Inflammatory macrophage (primary cell): ENCODE measurements at regions not wholly inside any gene's neighbourhood (a gene's known extent, or its start where the extent isn't known, plus 50 kb on each side); places are given as distances from the start of the nearest gene placed in this dataset.

Experiments used
- DNase-seq, 2 donors: peaks; one replicate each; pipeline ENCODE4 v3.0.0-alpha.2; 2020 to 2022

DNA sequence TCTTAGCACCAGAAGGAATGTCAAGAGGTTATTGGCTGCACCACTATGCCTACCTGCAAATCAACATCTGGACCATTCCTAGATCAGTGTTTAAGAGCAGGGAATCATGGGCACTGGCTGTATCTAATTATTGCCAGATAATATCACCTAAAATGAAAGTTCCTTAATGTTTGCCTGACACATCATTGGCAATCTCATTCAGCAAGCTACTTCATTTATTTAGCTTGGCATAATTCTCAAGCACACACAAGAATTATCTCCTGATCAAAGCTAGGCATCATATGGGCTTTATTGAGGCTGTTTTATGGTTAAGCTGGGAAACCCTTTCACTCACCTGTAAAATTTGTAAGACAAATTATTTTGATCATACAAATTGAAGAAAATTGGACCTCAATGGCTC lies 581.7 kb downstream of the INHBA start:
- no peak for DNase-seq

DNA sequence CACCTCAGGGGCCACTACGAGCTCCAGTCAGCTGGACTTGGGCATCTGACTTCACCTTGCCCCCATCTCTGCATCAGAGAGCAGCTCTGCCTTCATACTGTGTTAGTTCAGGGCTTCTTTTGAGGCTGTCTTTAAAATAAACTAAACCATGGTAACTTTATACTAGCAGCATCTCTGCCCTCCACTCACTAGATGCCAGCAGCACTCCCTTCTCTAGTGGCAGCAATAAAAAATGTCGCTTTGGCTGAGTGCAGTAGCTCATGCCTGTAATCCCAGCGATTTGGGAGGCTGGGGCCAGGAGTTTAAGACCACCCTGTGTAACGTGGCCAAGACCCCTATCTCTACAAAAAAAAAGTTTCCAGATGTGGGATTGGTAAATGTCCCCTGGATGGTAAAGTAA lies 584.4 kb downstream of the INHBA start:
- no peak for DNase-seq

DNA sequence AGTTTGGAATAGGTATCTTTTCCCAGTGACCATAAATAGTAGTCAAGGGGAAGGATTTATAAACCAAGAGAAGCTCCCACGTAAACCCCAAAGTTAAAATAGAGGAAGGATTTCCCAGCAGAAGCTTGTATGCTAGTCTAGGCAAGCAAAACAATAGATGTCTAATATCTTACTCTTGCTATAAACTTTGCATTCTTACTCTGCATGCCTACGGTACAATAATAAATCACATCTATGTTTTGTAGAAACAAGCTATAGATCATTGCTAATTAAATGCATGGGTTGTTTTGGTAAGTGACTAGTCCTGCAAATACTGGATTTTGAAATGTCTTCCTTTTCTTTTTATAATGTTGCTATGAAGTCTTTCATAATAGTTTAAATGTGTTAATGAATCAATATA lies 585.5 kb downstream of the INHBA start:
- DNase-seq = no peak

DNA sequence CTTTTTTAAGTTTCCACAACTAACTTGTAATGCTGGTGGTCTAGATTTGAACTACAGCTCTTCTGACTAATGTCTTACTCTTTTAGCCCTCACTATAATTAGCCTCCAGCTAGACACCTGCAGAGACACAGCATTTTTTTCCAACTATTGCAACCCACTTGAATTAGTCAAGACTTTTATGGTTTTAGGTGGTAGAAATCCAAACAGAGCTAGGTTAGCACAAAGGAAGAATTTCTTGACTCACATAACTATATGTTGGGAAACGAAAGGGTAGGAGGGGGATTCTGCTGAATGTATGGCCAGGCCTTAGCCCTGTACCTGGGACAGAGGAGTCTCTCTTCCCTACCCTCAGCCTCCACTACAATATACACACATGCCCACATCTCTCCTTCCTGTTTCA lies 586.1 kb downstream of the INHBA start:
- no peak for DNase-seq

DNA sequence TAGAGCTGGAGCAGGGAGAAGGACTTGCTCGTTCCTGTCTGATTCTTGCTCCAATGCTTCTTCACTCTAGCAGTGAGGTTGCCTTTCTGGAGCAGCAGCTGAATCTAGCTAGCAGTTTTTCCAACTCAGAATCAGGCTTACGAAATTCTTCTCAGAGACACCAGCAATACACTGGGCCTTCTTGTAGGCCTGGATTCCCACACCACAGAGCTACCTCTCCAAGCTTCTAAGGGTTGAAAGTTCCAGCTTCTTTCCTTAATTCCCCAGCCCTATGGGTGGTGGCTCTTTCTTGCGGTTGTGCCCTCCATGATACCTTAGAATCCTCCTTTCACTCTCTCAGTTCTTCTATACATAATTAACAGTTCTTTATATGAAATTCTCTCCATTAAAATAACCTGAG lies 586.6 kb downstream of the INHBA start:
- no peak for DNase-seq

DNA sequence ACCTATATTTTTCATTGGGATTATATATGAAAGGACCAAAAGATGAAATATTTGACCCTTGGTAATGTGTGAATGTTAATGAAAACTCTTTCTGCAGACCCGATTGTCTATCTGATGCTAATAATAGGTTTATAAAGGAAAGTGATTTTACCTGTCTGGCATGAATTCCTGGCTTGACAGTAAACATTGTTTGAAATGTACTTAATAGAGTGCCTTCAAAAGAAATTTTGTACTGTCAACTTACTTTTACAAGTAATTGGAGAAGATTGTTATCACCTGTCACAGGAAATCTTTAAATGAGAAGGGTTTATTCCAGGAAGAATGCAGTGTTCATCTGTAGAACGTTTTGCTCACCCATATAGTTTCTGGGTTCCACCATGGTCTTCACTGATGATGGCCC lies 588.2 kb downstream of the INHBA start:
- DNase-seq = no peak

DNA sequence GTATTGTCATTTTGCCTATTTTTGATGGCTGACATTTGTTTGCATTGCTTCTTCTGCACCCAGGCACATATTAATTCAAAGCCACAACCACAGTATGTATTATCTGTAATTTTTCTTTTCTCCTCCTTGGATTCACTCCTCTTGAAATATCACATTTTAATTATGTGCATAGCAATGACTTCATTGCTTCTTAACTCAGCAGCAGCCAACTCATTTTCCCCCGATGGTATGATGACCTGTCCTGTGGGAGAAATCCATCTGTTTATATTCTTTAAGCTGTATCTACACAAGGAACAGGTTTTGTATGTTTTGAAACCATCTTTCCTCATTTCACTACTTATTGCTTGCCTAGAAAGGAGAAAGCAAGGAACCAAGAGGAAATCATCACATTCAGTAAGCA lies 588.8 kb downstream of the INHBA start:
- DNase-seq = no peak

DNA sequence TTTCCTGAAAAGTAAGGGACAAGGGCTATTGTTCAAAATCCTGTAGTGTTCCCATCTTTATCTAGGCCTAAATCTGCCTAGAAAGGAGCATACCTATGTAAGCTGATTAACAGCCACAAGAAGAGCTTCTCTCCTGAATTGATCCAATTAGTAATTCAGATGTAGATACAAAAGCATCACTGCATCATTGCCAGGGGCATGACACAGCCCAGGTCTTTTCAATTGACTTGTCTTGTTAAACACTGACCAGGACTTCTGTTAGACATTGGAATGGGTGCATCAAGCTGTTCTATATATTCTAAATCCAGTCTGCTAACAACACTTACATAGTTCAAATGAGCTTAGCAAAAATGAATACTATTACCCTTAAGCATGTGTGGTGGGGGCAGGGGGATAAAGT lies 589.2 kb downstream of the INHBA start:
- DNase-seq = no peak

DNA sequence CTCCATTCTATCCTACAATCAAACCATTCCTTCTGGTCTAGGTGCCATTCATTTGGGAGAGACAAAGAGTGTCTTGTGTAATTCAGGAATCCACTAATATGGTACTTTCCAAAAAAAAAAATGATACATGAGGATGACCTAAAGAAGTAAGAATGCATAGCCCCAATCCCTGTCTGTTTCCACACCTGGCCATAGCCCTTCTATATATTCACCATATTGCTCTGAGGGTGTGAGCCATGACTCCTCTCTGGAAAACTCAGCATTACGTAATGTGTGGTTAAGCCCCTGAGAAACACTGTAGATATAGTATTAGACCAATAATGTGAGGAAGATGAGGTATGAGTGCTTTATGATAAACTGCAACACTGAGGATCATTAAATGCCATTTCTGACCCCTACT lies 592.7 kb downstream of the INHBA start:
- DNase-seq = no peak

DNA sequence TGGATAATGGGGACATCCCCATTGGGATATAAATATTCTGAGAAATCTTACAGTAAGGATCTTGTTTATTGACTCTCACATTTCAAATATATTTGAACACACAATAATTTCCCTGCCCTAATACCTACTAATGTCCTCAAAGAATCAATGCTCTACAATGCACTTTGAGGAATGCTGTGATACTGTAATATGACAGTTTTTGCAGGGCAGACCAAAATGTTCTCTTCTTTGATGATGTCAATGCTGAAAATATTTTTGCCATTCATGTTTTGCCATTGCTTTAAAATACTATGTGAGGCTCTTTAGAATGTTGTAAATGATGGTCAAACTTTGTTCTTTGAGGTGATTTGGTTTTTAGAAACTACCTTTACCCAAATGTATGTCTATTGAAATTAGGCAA lies 594.1 kb downstream of the INHBA start:
- DNase-seq = no peak

DNA sequence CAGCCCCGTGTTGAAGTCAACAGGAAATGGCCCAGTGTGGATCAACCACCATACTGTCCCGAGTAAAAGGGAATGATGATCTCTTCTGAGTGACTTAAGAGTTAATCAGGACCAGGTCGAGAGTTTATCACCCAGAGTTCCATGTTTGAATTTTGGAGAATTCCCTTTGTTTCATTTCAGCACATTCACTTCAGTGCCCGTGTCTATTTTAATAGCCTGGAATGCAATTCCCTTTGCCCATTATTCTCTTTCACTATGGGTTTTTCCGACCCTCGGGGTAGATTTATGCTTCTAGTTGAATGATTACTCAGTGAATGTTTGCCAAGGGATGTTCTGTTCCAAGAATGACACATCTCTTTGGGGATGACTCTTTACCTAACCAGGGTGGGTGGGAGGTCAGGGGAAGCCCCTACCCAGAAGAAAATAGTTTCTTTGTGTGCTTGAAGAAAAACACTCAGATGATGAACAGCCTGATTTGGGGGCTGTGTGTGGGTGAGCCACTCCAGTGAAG lies 594.9 kb downstream of the INHBA start:
- no peak for DNase-seq

DNA sequence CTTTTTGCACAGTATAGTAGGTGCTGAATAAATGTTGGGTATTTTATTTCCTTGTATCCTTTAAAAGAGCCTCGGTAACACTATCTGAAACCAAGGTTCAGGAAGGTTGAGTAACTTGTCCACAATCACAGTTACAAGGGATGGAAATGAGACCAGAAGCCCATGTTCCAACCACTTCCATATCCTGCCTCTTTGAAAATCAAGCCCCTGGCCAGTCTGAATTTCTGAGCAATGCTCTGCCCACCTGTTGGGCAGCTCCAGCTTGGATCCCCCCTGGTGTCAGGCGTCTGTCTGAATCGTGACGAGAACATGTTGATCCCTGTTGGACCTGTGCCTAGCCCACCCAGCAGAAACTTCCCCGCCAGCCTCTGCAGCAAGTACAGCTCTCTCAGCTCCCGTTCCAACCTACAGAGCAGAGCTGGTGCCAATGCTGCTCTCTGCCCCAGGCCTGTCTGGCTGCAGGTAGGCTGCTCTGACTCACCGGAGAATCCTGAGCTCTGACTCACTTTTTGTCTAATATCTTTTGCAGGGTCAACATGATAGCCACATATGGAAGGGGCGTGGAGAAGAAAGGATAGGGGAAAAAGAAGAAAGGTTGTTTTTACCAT lies 595.5 kb downstream of the INHBA start:
- no peak for DNase-seq

DNA sequence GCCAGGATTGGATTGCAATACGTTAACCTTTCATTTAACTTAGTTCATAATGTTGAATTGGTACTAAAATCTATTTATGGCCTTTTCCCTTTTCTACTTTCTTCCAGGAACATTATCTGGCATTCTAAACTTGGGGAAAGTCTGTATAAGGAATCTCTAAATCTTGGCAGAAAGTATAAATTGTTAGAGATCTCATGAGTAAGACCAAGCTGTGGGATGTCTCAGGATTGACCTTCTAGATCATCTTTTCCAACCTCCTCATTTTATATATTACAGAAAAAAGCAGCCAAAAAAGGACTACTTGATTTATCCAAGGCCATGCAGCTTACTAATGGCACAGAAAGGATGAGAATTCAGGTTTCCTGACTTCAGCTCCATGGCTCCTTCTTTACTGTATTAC lies 598.3 kb downstream of the INHBA start:
- DNase-seq = no peak

DNA sequence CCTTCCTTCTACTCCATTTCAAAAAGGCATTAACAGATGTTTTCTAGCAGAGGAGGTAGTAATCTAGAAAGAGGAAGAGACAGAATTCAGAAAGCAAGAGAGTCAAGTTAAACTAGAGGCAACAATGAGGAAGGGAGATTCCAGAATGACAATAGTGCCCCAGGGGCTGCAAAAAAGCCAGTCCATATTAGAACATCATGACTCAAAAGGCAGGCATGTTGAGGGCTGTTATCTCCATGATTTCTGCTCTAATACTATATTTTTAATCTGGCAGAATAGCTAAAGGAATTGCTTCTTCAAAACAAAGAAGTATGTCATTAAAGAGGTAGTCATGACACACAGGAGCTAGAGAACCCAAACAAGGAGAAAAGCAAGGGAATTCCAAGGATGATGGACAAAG lies 599.6 kb downstream of the INHBA start:
- peak; percentile 43 to 54 for DNase-seq

DNA sequence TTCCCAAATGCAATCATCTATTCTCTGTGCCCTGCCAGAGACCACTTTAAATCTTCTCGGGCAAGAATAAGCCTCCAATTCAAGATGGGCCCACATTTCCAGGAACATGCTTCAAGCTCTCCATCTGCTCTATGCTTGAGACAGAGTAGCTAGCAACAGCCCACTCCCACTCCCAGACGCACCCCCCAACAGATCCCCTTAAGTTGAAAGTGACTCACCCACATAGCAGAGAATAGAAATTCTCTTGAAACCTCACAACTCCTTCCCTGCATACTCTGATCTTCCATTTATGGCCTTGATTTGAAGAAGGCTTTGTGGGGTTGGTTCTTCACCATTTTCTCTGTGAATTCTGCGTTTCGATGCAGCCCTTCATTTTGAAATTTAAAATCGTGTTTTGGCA lies 604.0 kb downstream of the INHBA start:
- DNase-seq = no peak

DNA sequence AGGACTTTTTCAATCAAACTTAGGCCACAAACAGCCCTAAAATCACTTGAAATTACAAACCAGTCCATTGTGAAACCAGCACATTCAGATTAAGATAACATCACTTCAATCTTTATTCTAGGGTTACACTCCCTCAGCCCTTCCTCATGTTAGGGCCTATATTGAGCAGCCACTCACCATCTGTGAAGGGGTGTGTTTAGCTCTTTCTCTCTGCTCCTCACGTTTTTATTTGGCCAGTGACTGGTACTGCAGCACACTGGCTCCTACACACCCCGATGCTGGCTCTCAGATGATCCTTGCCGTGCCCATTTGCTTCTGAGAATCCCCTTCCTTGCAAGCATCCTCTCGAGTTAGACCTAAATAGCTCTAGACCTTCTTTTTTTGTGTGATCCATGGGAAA lies 604.5 kb downstream of the INHBA start:
- no peak for DNase-seq

DNA sequence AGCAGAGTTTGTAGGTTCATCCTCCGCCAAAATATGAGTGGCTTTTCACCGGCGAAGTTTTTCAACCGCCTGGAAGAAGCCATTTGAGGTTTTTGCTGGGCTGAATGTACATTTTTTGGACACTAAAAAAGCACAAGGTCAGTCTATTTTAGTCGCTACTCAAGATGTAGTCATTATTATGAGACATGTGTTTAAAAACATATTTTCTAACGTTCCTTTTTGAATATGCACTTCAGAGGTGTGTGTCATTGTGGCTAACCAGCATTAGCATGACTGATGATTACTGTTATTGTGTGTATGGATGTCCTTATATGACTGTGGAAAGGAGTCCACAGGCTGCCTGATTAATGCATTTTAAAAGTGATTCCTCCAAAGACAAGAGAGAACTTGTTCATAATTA lies 605.4 kb downstream of the INHBA start:
- no peak for DNase-seq

DNA sequence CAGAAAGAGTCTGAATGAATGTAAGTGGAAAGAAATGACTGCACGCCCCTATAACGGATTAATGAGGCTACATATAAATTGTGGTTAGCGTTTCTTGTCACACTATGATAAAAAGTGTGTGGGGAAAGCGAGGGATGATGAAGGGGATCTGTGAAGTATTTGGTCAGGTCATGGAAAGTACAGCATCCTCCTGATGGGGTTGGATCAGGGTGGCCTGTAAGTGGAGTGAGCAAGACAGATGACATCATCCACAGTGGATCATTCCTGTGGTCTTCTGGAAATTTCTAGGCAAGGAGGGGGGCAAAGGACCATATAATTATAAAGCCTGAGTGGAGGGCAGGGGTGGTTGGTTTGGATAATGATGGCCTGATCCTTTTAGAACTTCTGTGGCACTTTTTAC lies 606.0 kb downstream of the INHBA start:
- DNase-seq = no peak

DNA sequence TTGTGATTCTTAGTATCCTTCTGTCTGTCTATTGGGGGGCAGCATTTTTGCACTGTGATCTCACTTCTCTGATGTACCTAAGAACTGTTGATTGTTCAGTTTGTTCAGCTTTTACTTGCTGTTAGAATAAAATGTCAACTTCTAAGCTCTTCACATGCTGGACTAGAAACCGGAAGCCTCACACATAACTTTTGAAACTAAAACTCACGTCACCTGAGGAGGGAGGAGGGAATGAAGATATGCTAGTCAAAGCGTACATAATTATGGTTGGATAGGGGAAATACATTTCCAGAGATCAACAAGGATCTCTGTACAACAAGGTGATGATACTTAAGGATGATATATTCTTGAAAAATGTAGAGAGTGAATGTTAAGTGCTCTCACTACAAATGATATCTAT lies 609.7 kb downstream of the INHBA start:
- no peak for DNase-seq

DNA sequence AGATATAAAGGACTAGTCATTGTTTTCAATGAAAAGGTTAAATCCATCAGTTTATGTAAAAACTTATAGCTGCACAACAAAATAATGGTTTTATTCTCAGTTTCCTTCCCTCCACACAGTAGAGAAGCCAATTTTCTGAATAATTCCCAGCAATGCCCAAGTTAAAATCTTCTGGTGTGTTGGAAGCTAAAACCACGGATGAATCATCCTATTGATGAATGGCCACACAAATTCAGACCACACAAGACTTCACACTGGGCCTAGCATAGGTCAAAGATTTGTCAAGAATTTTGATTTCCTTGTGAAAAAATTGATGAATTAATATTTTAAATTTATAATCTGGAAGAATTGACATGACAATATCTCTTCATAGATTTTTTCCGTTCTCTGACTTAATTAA lies 617.6 kb downstream of the INHBA start:
- no peak for DNase-seq

DNA sequence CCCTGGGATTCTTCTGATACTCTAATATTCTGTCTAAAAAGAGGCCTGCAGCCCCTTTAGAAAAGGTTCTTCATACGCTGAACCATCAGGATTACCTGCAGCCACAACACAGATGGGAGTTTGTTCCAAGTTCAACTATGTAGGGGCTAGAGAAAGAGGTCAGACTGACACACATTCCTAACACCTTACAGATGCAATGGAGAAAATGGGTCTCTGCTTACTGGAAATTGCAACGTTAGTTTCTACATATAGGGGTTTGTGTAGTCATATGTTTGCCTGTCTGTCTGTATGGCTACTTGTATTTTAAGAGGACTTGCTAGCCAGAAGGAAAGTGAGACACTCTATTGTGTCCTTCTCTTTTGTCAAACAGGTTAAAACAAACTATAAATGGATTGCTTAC lies 618.5 kb downstream of the INHBA start:
- DNase-seq = no peak

DNA sequence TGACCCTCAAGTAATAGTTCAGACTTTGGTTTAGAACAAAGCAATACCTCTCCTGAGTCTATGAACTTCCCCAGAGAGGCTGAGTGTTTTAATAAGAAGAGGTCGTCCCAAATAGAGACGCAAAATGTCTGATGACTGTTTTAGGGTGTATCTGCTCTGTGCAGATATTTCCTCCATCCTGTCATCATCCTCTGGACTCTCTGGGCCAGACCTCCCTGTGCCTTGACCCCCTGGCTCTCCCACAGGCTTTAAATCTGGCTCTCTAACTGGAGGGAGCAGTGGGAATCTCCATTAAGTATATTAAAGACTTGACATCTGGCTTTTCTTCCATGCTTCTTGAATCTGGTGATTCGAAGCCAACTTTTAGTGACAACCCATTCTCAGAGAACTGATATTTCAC lies 633.3 kb downstream of the INHBA start:
- no peak for DNase-seq

DNA sequence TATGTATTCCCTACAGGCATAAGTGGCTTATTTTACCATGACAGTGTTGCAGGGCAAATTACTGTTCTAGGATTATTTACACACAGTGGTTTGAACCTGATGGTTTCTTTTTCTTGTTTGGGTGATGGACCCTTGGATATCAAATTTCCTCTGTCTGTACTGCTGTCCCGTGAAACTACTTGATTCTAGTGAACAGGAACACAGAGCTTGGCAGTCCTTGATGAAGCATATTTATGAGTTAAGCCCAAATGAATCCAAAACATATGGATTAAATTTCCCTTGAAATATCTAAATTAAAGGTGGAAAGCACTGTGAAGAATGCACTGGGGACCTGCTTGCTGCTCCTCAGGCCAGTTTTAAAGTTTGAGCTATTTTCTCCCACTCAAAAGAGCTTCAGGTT lies 635.3 kb downstream of the INHBA start:
- no peak for DNase-seq

DNA sequence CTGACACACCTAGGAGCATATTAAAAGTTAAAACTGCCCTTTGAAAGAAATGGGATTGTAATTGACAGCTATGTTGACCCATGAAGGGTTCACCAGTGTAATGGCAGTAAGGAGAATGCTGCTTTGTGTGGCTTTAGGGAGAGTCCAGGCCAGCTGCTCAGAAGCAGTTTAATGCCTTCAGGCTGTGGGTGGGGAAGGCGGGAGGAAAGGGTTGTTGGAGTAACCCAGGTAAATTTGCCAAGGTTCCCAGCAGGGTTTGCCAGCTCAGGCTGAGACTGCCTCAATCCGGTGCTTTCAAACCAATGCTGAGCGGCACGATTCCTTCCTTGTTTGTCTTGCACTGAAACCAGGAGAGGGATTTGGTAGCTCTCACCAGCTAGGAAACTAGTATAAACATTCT lies 637.2 kb downstream of the INHBA start:
- DNase-seq = no peak

DNA sequence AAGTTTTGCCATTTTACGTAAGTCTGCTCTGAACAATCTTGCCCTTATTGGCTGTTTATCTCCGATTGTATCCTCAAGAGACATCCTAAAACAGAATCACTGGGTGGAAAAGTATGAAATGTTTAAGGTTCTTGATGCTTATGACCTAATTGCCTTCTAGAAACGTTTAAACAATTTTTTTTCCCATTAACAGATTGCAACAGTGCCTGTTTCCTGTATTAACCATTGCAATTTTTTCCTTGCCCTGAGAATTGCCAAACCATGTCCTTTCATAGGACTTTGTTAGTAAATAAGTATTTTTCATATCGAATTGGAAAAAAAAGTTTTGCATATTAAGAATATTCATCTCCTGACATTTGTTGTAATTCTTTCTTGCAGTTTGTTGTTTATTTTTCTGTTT lies 639.8 kb downstream of the INHBA start:
- DNase-seq = peak; percentile 17 to 61

DNA sequence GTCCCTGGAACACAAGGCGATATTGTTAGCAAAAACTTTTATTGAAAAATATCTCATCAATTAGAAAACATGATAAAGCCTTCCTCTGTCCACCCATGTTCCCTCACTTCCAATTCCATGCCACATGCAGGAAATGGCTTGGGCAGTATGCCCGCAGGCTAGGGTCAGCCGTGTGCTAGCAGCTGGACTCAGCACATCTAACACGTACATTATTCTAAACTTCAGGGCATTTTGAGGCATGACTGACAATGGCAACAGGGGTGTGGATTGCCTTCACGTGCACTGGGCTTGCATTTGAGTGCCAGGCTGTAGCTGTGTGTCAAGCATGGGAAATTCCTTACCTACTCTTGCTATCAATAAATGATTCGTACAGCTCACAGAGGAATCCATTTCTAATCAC lies 642.1 kb downstream of the INHBA start:
- DNase-seq = no peak
